ENCODE measurements at regions not wholly inside any gene's neighbourhood (a gene's known extent, or its start where the extent isn't known, plus 50 kb on each side); places are given as distances from the start of the nearest gene placed in this dataset.

DNA sequence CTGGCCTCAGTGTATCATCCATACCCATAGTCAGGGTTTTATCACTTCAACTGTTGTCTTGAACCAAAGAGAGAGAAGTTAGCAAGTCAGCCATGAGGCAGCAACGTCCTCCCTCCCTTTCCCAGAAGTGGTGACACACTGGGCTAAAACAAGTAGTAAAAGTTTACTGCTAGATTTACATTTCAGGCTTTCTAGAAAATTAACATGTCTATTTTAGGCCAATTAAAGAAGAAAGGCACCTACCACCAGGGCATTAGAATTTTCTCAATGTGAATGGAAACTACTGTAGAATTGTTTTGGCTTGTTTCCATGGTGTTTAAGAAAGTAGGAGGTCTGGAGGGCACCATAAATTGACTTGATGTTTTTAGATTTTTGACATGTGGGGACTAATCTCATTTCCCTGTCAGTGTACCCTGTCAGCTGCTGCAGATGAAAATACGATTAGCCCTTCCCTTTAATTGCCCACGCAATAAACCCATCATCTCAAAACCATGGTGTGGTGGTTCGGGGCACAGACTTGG, 121.8 kb upstream of the ELL2 start:
- CTCF ChIA-PET: no interaction called here
- no TSS peak for BruUV-seq (replicated peaks)
- no peak for DNase-seq (ENCODE audit: low read depth, low spot score)
- TF ChIP-seq SIN3A (IDR thresholded peaks at IDR 0.05; ENCODE audit: borderline replicate concordance, insufficient read depth, low read depth, low read length): no peak
- TF ChIP-seq, protein P1, sequence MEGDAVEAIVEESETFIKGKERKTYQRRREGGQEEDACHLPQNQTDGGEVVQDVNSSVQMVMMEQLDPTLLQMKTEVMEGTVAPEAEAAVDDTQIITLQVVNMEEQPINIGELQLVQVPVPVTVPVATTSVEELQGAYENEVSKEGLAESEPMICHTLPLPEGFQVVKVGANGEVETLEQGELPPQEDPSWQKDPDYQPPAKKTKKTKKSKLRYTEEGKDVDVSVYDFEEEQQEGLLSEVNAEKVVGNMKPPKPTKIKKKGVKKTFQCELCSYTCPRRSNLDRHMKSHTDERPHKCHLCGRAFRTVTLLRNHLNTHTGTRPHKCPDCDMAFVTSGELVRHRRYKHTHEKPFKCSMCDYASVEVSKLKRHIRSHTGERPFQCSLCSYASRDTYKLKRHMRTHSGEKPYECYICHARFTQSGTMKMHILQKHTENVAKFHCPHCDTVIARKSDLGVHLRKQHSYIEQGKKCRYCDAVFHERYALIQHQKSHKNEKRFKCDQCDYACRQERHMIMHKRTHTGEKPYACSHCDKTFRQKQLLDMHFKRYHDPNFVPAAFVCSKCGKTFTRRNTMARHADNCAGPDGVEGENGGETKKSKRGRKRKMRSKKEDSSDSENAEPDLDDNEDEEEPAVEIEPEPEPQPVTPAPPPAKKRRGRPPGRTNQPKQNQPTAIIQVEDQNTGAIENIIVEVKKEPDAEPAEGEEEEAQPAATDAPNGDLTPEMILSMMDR (IDR thresholded peaks at IDR 0.05): no peak
- TF ChIP-seq, protein P2, sequence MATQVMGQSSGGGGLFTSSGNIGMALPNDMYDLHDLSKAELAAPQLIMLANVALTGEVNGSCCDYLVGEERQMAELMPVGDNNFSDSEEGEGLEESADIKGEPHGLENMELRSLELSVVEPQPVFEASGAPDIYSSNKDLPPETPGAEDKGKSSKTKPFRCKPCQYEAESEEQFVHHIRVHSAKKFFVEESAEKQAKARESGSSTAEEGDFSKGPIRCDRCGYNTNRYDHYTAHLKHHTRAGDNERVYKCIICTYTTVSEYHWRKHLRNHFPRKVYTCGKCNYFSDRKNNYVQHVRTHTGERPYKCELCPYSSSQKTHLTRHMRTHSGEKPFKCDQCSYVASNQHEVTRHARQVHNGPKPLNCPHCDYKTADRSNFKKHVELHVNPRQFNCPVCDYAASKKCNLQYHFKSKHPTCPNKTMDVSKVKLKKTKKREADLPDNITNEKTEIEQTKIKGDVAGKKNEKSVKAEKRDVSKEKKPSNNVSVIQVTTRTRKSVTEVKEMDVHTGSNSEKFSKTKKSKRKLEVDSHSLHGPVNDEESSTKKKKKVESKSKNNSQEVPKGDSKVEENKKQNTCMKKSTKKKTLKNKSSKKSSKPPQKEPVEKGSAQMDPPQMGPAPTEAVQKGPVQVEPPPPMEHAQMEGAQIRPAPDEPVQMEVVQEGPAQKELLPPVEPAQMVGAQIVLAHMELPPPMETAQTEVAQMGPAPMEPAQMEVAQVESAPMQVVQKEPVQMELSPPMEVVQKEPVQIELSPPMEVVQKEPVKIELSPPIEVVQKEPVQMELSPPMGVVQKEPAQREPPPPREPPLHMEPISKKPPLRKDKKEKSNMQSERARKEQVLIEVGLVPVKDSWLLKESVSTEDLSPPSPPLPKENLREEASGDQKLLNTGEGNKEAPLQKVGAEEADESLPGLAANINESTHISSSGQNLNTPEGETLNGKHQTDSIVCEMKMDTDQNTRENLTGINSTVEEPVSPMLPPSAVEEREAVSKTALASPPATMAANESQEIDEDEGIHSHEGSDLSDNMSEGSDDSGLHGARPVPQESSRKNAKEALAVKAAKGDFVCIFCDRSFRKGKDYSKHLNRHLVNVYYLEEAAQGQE (IDR thresholded peaks at IDR 0.05; ENCODE audit: insufficient read depth in 1 of 2, low read depth in 2 of 2, low read length in 1 of 2): no peak
- TF ChIP-seq TCF7L2 (IDR thresholded peaks at IDR 0.05; ENCODE audit: low read depth, low read length): no peak
- no peak for TF ChIP-seq POLR2AphosphoS5 (IDR thresholded peaks at IDR 0.05; ENCODE audit: low read depth, low read length)
- H3K4me3 ChIP-seq (ENCODE audit: low read depth in 2 of 2, low read length in 2 of 2): no peak overlapping the region
- intact Hi-C loops (cut with micrococcal nuclease; ENCODE audit: unreplicated experiment) (no loop called here), in situ Hi-C loops (cut with HindIII; ENCODE audit: low pct_unique_long_range_greater_than_20kb, low sequenced_read_pairs) (no loop called here)
- no peaks in the 10 kb centered on the region for H3K36me3 ChIP-seq (ENCODE audit: control insufficient read depth, insufficient read depth, low read length)
- H3K4me1 ChIP-seq (ENCODE audit: control insufficient read depth, insufficient read depth, low read length): peaks cover 6% of the 10 kb centered on the region; the same call in 1 of the 2 replicates
- H3K27me3 ChIP-seq (ENCODE audit: control insufficient read depth, insufficient read depth, low read length): no peaks in the 10 kb centered on the region
- no peak for ATAC-seq
- H3K9me3 ChIP-seq (ENCODE audit: control insufficient read depth, insufficient read depth, low read depth, low read length): no peaks in the 10 kb centered on the region; the same call in 1 of the 2 replicates
- POLR2A ChIA-PET: no interaction called here
- no peak overlapping the region for H3K27ac ChIP-seq (ENCODE audit: low read length)

DNA sequence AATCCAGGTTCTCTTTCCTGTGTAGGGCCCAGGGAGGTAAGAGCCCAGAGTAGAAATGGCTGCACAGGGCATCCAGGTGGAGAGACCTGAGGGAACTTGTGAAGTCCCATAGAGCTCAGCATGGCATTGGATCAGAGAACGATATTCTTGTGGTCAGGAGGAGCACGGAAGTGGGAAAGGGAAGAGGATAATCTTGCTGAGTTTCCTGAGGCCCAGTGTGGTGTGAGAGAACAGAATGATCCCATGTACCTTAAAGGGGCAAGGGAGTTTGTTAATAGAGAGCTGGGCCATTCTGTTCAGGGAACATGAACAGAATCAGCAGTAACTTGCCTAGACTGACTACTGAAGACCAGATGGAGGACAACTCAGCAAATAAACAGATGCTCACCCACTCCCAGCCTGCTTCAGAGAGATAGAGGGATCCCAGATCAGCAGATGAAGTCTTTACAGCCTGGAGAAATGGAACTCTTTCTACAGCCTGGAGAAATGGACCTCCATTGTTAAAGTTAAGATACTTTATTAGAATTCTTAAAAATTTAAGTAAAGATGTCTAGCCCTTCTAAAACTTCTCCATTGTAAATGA, 119.7 kb upstream of the ELL2 start:
- H3K27ac ChIP-seq (ENCODE audit: low read length): peak overlapping the region; percentile 62

More for the DNA sequence above, 119.7 kb upstream of the ELL2 start:
- ATAC-seq: peak; percentile 19
- no TSS peak for BruUV-seq (replicated peaks)
- H3K4me3 ChIP-seq (ENCODE audit: low read depth in 2 of 2, low read length in 2 of 2): no peak overlapping the region
- intact Hi-C loops (cut with micrococcal nuclease; ENCODE audit: unreplicated experiment): no loop called here
- no peaks in the 10 kb centered on the region for H3K27me3 ChIP-seq (ENCODE audit: control insufficient read depth, insufficient read depth, low read length)
- H3K9me3 ChIP-seq (ENCODE audit: control insufficient read depth, insufficient read depth, low read depth, low read length): no peaks in the 10 kb centered on the region; the same call in 1 of the 2 replicates
- no peaks in the 10 kb centered on the region for H3K36me3 ChIP-seq (ENCODE audit: control insufficient read depth, insufficient read depth, low read length)
- POLR2A ChIA-PET: no interaction called here
- in situ Hi-C loops (cut with HindIII; ENCODE audit: low pct_unique_long_range_greater_than_20kb, low sequenced_read_pairs): no loop called here
- CTCF ChIA-PET: no interaction called here
- TF ChIP-seq, protein P1 (IDR thresholded peaks at IDR 0.05): no peak
- TF ChIP-seq TCF7L2 (IDR thresholded peaks at IDR 0.05; ENCODE audit: low read depth, low read length) (no peak), POLR2AphosphoS5 (IDR thresholded peaks at IDR 0.05; ENCODE audit: low read depth, low read length) (no peak), SIN3A (IDR thresholded peaks at IDR 0.05; ENCODE audit: borderline replicate concordance, insufficient read depth, low read depth, low read length) (no peak)
- TF ChIP-seq, protein P2 (IDR thresholded peaks at IDR 0.05; ENCODE audit: insufficient read depth in 1 of 2, low read depth in 2 of 2, low read length in 1 of 2): no peak
- H3K4me1 ChIP-seq (ENCODE audit: control insufficient read depth, insufficient read depth, low read length): peaks cover 6% of the 10 kb centered on the region; the same call in 1 of the 2 replicates
- no peak for DNase-seq (ENCODE audit: low read depth, low spot score)
